A549 (cell line): ENCODE measurements at regions not wholly inside any gene's neighbourhood (a gene's known extent, or its start where the extent isn't known, plus 50 kb on each side); places are given as distances from the start of the nearest gene placed in this dataset.

Experiments used
- CTCF ChIP-seq: fragments of >200 bp; sonication (Bioruptor Twin); formaldehyde crosslinking; IDR thresholded peaks from 3 replicates; pipeline ENCODE4 v1.5.1; 2016
- EP300 ChIP-seq, 2 experiments: fragments of >200 bp; sonication (Bioruptor Twin); formaldehyde crosslinking; IDR thresholded peaks; 2 replicates in 1 of 2; 3 replicates in 1 of 2; pipeline ENCODE4 v1.6.1; 2016 to 2017
- ESRRA ChIP-seq: fragments of 150-350 bp; IDR thresholded peaks from 2 replicates; pipeline ENCODE4 v1.6.1; 2014; ENCODE audit warnings: mild to moderate bottlenecking, low read length, borderline replicate concordance
- MAZ ChIP-seq: fragments of 150-350 bp; IDR thresholded peaks from 2 replicates; pipeline ENCODE4 v1.6.1; 2014; ENCODE audit warnings: antibody characterized with exemption, low read depth, low read length, borderline replicate concordance
- POLR2A ChIP-seq: IDR thresholded peaks from 2 replicates; pipeline ENCODE4 v1.6.1; 2012; ENCODE audit warnings: mild to moderate bottlenecking, low read length
- POLR2AphosphoS2 ChIP-seq: conservative IDR thresholded peaks from 2 replicates; pipeline ENCODE4 v1.6.1; 2012; ENCODE audit warnings: low read length, improper control_type of control experiment, inconsistent platforms
- RAD21 ChIP-seq, 2 experiments: fragments of >200 bp in 1 of 2; sonication (Bioruptor Twin) in 1 of 2; formaldehyde crosslinking in 1 of 2; IDR thresholded peaks in 1 of 2; conservative IDR thresholded peaks in 1 of 2; 2 replicates in 1 of 2; 3 replicates in 1 of 2; pipeline ENCODE4 v1.6.1; 2012 to 2018; ENCODE audit warnings: inconsistent platforms in 1 of 2
- REST ChIP-seq: fragments of 200-600 bp; sonication (generic); IDR thresholded peaks from 2 replicates; pipeline ENCODE4 v1.6.1; 2016; ENCODE audit warnings: antibody characterized with exemption, mild to moderate bottlenecking, moderate library complexity
- RFX5 ChIP-seq: fragments of 450-650 bp; IDR thresholded peaks from 2 replicates; pipeline ENCODE4 v1.7.1; 2014; ENCODE audit warnings: antibody characterized with exemption, mild to moderate bottlenecking, moderate library complexity
- SMC3 ChIP-seq: fragments of >200 bp; sonication (Bioruptor Twin); formaldehyde crosslinking; IDR thresholded peaks from 3 replicates; pipeline ENCODE4 v1.6.1; 2018; ENCODE audit warnings: inconsistent platforms
- ZNF302 ChIP-seq: fragments of 250-450 bp; sonication (Bioruptor Pico); IDR thresholded peaks from 2 replicates; pipeline ENCODE4 v1.9.0; 2021; ENCODE audit warnings: inconsistent platforms, mild to moderate bottlenecking, moderate library complexity
- TF ChIP-seq, protein P1 (sequence below): IDR thresholded peaks from 2 replicates; pipeline ENCODE4 v1.6.1; 2012

DNA sequence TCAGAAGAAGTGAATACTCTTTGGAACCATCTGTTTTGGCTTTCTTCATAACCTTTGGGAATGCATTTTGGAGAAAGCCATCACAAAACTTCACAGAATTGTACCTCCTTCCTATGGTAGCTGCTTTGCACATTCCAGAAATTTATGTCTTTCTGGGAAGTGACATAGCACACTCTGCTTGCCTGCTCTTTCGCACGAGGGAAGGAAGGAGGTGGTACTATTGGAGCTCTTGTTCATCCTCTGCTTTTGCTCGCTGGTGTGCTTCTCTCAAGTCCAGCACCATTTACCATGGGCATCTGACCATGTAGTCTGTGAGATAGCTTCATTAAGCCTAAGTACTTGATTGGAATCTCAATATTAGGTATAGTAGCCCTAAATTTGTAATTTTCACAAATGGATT is 473.3 kb upstream of the SLC35B3 start:
- TF ChIP-seq POLR2AphosphoS2 (no peak), RFX5 (no peak), CTCF (no peak), ESRRA (no peak), RAD21 (conservative IDR thresholded peaks at IDR 0.05 in 1 of 2, IDR thresholded peaks at IDR 0.05 in 1 of 2) (no peak), SMC3 (no peak), ZNF302 (CRISPR knock-in tag) (no peak), REST (no peak), EP300 (IDR thresholded peaks at IDR 0.05) (no peak), POLR2A (no peak), MAZ (no peak)
- TF ChIP-seq, protein P1, sequence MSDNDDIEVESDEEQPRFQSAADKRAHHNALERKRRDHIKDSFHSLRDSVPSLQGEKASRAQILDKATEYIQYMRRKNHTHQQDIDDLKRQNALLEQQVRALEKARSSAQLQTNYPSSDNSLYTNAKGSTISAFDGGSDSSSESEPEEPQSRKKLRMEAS = no peak
